A673 (cell line): ENCODE measurements at regions not wholly inside any gene's neighbourhood (a gene's known extent, or its start where the extent isn't known, plus 50 kb on each side); places are given as distances from the start of the nearest gene placed in this dataset.

Experiments
- EZH2 ChIP-seq: fragments of 200-600 bp; sonication (generic); IDR thresholded peaks from 2 replicates; pipeline ENCODE4 v1.6.1; 2017; ENCODE audit warnings: borderline replicate concordance, low read depth, mild to moderate bottlenecking, mixed read lengths, antibody characterized with exemption, low read length; ENCODE audit not compliant: poor library complexity, severe bottlenecking
- TF ChIP-seq, protein P1 (sequence below): fragments of 300-800, 200-600 bp; sonication (generic); conservative IDR thresholded peaks from 2 replicates; pipeline ENCODE4 v1.5.1; 2017; ENCODE audit warnings: low read depth, mild to moderate bottlenecking, antibody characterized with exemption, low read length, moderate library complexity, mixed read lengths

DNA sequence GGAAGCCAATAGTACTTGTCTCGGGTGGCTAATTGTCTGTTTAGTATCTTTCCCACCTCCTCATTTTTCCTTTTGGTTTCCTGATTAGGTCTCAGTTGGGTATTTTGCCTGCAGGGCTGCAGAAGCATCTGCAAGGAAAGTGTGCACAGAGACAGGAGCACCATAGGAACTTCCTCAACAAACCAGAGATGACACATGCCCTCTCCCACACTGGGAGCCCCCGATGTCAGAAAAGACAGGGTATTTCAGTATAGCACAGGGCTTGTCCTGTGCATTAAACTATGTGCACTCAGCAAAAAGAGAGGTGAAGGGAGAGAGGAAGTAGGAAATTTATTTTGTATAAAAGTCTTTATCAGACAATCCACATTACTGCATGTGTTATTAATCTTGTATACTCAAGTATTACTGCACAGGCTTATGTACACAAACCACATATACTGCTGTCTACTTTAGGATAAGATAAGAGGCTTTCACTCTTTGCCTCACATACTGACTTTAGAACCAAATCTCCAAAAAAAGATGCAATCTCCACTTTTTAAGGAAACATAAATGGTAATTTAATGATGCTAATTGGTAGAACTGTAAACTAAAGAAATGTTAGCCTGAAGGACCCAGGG is 501.0 kb downstream of the FOXO1 start:
- TF ChIP-seq, protein P1, sequence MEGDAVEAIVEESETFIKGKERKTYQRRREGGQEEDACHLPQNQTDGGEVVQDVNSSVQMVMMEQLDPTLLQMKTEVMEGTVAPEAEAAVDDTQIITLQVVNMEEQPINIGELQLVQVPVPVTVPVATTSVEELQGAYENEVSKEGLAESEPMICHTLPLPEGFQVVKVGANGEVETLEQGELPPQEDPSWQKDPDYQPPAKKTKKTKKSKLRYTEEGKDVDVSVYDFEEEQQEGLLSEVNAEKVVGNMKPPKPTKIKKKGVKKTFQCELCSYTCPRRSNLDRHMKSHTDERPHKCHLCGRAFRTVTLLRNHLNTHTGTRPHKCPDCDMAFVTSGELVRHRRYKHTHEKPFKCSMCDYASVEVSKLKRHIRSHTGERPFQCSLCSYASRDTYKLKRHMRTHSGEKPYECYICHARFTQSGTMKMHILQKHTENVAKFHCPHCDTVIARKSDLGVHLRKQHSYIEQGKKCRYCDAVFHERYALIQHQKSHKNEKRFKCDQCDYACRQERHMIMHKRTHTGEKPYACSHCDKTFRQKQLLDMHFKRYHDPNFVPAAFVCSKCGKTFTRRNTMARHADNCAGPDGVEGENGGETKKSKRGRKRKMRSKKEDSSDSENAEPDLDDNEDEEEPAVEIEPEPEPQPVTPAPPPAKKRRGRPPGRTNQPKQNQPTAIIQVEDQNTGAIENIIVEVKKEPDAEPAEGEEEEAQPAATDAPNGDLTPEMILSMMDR = no peak
- TF ChIP-seq EZH2 = no peak
